ENCODE measurements at regions not wholly inside any gene's neighbourhood (a gene's known extent, or its start where the extent isn't known, plus 50 kb on each side); places are given as distances from the start of the nearest gene placed in this dataset.

GRCh38 chr18:72075040-72075439 lies 469.1 kb downstream of the CBLN2 start:
- DNase-seq, result no peak

- DNase-seq, result no peak
Measured at GRCh38 chr18:72063001-72063400, 481.1 kb downstream of the CBLN2 start.

DNA sequence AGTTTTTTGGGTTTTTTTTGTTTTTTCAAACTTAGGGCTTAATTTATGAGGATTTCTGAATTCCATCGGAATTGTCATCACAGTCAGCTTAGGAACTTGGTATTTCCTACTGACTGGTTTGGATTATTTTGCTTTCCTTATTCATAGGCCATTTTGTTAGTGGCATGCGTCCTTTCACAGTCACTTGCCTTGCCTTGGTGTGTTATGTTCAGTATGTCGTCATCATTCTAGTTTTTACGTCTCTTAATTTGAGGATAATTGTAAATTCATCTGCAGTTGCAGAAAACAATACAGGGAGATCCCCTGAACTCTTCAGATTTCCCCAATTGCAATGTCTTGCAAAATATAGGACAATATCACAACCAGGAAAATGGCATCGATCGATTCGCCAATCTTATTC lies 485.3 kb downstream of the CBLN2 start:
- DNase-seq, result no peak

GRCh38 chr18:72056171-72056570 lies 488.0 kb downstream of the CBLN2 start:
- no peak for DNase-seq

DNA sequence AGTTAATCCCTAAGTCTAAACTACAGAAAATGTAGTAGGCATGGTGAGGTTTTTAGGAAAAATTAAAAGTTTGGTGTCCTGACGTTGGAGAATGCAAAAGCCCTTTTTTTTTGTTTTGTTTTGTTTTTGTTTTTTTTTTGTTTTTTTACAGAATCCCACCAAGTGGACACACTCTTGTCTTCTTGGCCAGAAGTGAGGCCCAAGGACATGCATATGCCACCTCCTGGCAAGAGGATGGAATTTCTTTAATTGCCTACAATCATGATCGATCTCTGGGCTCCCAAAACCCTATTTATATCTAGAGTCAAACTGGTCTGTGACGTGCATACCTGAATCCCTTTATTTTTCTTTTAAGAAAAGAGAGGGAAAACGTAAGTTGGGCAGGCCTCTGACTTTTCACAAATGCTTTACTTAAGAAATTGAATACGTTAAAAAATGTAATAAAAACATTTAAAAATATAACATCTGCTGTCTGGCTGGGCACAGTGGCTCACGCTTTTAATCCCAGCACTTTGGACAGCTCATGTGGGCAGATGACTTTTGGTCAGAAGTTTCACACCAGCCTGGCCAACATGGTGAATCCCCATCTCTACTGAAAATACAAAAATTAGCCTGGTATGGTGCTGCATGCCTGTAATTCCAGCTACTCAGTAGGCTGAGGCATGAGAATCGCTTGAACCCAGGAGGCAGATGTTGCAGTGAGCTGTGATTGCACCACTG lies 502.7 kb downstream of the CBLN2 start:
- DNase-seq, result no peak

DNA sequence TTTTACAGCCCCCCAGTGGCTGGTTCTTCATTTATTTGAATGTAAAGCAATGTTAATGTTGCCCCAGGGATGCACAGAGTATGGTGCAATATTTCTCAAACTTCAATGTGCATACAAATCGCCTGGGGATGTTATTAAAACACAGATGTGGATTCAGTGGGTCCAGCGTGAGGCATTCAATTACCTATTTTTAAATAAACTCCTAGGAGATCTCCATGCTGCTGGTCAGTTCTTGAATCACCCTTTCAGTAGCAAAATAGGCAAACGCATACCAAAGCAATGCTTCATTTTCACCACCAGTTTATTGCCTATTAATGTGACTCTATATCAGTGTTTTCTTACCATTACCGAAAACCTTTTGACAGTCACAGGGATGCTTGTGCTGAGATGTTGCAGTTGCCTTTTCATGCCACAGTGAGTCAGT lies 530.7 kb downstream of the CBLN2 start:
- no peak for DNase-seq

DNA sequence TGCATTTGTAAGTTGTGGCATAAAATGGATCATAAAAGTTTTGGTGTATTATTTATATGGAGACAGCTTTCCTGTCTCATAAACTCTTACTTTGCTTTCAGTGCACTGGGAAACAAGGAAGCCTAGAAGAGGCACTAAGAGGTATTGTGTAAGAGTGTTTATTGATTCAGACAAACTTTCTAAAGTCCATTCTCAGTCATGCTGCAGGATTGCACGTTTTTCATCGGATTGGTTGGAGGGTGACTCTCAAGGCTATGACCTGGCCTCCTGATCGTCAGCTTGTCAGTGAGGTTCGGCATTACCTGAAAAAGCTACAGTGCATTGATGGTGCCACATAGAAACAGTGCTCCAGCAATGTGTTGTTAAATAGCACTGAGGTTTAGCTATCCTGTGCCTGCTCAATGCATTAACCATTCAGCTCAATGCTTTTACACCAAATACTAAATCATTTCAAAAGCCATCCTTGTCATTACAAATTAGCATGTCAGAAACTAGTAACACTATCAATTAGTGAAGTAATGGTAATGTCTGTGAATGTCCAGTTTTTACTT lies 545.5 kb downstream of the CBLN2 start:
- no peak for DNase-seq

GRCh38 chr18:71995904-71996465 lies 548.2 kb downstream of the CBLN2 start:
- no peak for DNase-seq

DNA sequence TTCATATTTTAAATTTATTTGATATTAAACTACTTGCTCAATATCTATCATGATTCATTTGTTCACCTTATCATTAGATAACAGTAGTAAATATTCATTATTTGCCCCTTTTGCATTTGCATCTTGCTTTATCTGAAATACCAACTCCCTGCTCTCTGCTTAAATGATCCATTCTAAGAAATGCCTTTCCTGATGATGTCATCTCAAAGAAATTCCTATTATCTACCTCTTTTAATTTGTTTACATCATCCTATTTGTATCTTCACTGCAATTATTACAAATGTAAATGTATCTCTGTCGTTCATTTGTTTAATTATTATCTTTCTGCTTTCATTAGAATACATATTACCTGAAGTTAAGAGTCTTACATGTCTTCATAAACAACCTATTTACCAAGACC lies 549.9 kb downstream of the CBLN2 start:
- no peak for DNase-seq

DNA sequence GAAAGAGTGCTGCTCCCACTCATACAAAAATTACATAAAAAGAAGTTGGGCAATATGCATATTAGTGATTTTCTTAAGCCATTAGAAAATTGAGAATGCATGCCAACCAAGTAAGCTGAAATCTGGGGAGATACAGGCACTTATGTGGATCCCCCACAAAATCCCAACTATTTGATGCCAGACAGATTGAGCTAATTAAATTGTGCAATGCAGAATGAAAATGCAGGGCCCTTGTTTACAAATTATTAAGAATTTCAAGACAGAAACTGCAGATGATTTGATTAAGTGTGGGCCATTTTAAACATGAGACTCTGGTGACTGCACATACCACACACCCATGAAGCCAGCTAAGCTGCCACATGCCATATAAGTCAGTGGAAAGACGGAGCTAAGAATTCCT lies 554.5 kb downstream of the CBLN2 start:
- no peak for DNase-seq

GRCh38 chr18:71986351-71987050 lies 557.6 kb downstream of the CBLN2 start:
- DNase-seq, result no peak

DNA sequence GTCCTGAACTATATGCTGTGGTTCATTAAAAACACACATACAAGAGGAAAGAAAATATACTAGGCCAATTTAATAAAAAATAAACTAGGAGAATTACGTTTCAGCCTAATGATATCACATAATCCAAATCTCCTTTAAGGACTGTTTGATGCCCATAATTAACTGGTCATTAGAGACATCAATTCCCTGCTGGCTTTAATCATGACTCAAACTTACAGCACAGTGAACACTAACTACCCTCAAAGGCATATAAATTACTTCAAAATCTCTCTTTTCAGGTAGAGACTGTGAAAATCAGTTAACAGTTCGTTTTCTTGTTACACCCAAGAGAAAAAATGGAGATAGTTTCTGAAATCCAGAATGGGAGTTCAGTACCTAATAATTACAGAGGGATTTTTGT lies 567.4 kb downstream of the CBLN2 start:
- no peak for DNase-seq

DNA sequence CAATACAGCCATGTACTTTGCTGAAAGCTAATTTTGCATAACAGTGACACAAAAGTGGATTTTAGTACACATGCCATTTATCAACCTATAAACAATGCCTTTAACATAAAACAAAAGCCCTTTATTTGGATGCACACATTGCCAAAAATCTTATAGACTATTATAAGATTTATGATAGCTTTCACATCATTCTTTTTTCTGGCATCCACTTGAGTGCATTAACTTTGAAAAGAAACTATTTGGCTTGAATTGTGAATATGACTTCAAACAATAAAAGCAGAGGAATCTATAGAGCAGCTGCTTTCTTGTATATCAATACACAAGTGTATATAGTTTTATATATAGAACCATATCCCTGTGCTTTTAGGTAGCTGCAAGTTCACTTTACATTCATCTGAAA lies 577.4 kb downstream of the CBLN2 start:
- no peak for DNase-seq

GRCh38 chr18:71958605-71959004 lies 585.5 kb downstream of the CBLN2 start:
- no peak for DNase-seq

DNA sequence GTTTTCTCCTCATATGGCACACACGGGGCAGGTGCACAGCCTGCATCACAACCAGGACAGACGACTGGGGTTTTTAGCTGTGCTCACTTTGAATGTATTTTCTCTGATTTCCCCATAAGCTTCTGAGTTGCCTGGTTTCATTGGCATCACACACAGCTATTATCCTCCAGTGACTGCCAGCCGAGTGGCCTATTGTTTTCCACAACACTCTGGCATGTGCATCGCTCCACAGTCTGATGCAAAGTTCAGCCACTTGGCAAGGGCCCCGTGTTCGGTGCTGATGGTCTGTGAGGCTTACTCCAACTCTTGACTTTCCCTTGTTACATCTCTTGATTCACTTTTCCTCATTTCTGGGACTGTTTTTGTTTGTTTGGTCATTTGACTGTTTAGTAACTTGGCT lies 593.1 kb downstream of the CBLN2 start:
- DNase-seq, result no peak

DNA sequence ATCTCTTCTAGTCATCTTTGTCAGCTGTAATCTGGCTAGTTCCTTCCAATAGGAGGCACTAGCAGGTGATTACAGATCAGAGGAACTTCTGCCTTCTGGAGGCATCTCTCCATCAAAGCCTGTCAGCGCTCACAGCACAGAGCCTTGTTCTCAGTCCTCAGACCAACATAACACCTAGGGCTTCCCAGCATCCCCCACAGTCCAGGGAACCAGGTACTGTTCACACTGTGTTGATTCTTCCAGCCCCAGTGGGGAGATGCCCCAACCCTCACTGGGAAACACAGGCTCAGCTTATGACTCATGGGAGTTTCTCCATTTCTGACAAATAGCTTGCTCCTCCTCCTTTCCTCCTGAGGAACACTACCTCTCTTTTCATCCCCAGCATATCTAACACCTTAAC lies 601.7 kb downstream of the CBLN2 start:
- no peak for DNase-seq

GRCh38 chr18:71939483-71939882 lies 604.7 kb downstream of the CBLN2 start:
- DNase-seq, result no peak

DNA sequence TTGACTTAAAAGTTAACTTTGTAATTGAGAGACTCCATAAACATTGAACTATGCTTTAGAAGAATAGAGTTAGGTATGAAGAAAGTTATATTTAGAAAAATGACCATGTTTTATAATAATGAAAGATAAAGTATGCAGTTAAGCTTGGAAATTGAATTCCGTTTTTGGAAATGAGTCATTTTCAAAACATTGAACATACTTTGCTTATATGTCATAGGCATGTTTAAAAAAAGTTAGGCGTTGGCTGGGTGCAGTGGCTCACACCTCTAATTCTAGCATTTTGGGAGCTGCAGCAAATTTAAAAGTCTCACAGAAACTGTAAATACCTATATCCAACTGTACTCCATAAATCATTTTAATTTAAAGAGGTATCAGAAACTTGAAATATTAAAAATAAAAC lies 607.4 kb downstream of the CBLN2 start:
- DNase-seq, result no peak

- DNase-seq, result no peak
Measured at GRCh38 chr18:71919211-71919610, 624.9 kb downstream of the CBLN2 start.

DNA sequence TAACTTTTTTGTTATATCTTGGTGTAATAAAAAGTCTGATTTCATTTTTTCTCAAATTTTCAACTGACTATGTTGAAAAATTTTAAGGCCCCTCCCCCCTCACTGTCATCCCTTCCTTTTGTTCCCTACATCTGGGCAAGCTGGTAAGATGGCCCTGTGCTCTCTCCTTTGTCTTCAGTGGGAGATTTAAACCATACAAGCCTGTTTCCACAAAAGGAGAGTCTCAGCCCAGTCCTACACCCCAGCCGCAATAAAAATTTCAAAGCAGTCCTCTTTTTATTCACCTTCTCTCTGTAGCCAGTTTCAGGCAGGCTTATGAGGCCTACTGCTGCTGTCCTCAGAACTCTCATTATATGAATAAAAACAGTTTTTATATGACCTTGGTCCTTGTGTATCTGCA lies 630.5 kb downstream of the CBLN2 start:
- DNase-seq, result no peak

DNA sequence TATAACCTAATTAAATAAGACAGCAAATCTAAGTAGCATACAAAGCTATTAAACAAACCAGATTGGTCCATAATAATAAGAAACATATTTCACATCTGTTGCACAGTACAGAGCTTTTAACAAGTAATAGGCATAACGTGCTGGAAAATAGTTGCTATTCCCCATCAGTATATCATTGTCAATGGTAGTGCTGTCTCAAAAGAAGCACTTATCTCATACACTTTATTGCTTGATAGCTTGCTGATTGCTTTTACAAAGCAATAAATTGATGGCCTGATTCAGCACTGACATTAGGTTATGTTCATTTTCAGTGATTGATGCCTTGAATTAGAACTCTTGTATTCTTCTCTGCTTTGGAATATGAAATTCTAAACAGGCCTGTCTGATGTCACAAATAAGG lies 641.7 kb downstream of the CBLN2 start:
- DNase-seq, result no peak

DNA sequence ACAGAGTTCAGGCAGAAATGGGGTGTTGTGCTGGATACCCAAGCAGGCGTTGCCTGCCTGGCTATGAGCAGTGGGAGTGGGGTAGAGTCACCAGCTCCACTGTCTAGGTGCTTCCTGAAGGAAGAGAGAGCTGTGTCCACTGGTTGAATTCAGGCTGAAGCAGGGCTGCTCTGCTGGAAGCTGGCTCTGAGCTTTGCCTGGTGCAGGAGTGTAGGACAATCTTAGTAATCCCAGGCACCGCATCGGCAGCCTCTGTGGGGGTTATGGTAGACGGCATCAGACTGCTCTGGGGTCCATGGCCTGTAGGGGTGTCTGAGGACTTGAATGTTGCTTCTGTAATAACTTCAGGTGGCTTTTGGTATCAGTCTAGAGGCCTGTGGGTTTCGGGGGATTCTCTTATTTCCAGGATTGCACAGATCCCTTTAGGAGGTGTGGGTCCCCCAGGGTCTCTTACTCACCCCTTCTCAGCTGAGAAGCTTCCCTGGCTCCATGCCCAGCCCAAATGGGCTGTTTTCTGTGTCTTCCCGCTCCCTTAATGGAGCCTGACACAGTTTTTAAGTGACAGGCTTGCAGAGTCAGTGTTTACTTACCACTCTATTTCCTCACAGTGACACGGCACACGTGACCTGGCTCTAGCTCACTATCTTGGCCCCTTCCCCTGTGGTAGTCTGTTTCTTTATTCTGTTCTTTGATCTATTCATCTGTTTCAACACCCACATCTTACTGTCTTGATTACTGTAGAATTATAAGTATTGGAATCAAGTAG lies 644.3 kb downstream of the CBLN2 start:
- no peak for DNase-seq

- DNase-seq, result no peak
Measured at GRCh38 chr18:71899183-71899582, 645.0 kb downstream of the CBLN2 start.
